Adrenal gland (tissue), 9 donors: ENCODE measurements at regions not wholly inside any gene's neighbourhood (a gene's known extent, or its start where the extent isn't known, plus 50 kb on each side); places are given as distances from the start of the nearest gene placed in this dataset.

Experiments used
- DNase-seq, 7 donors: peaks; one replicate each; pipeline ENCODE4 v3.0.0-alpha.2; 2019 to 2020
- H3K27ac ChIP-seq, 5 donors: fragments of 200-600 bp; sonication (generic) in 4 of 5; 1 replicate in 3 of 5; 2 replicates in 2 of 5; pipeline versions ENCODE4 v1.5.1 to v1.8.0; 2016 to 2020; ENCODE audit warnings: mild to moderate bottlenecking in 1 of 5
- H3K27me3 ChIP-seq: fragments of 200-600 bp; 2 replicates; pipeline ENCODE4 v1.8.0; 2021
- H3K36me3 ChIP-seq, 2 donors: fragments of 200-600 bp; replicated peaks in 1 of 2; 1 replicate in 1 of 2; 2 replicates in 1 of 2; pipeline versions ENCODE4 v1.5.1 to v1.8.0; 2018 to 2022
- H3K4me1 ChIP-seq, 2 donors: fragments of 200-600 bp; replicated peaks in 1 of 2; 1 replicate in 1 of 2; 2 replicates in 1 of 2; pipeline versions ENCODE4 v1.5.1 to v1.8.0; 2018 to 2021
- H3K4me3 ChIP-seq, 4 donors: fragments of 200-600 bp; sonication (generic) in 3 of 4; one replicate each; pipeline ENCODE4 v1.5.1; 2016 to 2018
- H3K9me3 ChIP-seq, 3 donors: fragments of 200-600 bp; sonication (generic) in 1 of 3; replicated peaks in 1 of 3; 1 replicate in 2 of 3; 2 replicates in 1 of 3; pipeline versions ENCODE4 v1.5.1 to v1.8.0; 2016 to 2021
- CTCF ChIP-seq, 6 experiments: fragments of 450-650 bp in 4 of 6; fragments of 200-600 bp in 2 of 6; sonication (generic) in 1 of 6; IDR thresholded peaks; 1 replicate in 5 of 6; 2 replicates in 1 of 6; pipeline versions ENCODE4 v1.5.1 to v1.8.0; 2016 to 2021; ENCODE audit warnings: antibody characterized with exemption in 6 of 6, mild to moderate bottlenecking in 2 of 6, moderate library complexity in 1 of 6
- POLR2A ChIP-seq, 2 donors: fragments of 450-650 bp; IDR thresholded peaks; one replicate each; pipeline ENCODE4 v1.6.1; 2017; ENCODE audit warnings: antibody characterized with exemption in 2 of 2, mild to moderate bottlenecking in 2 of 2, moderate library complexity in 1 of 2
- WGBS, 4 donors: extraction: QIAGEN DNeasy Blood & Tissue Kit in 2 of 4; methylation state at CpG; one replicate each; pipeline versions ENCODE4 v1.1.5 to v1.1.7; 2013 to 2017; 5-methylcytosine and 5-hydroxymethylcytosine counted together
- intact Hi-C, 2 donors: fragments of 100-400 bp; cut with DNase I; formaldehyde crosslinking; loops; one replicate each; pipeline versions ENCODE4 v1.14.1 to v1.15.0; 2022 to 2023
- donor health status: healthy with polysubstance abuse.
- donor health status: Bipolar disorder and iron deficiency.
- donor health status: DM: yes; HTN: yes; CAD: no.
- donor health status: DM: no; HTN: no; CAD: no.
- donor health status: DM: no; HTN: no; CAD: no.

- WGBS, 4 donors: 87 to 91% (median 89%) methylated on average over 6 of the region's 6 CpGs
- H3K36me3 ChIP-seq: no peaks in the 10 kb centered on the region
- H3K27me3 ChIP-seq: no peaks in the 10 kb centered on the region
- no peak for DNase-seq
- H3K4me3 ChIP-seq: no peak overlapping the region
- no peaks in the 10 kb centered on the region for H3K4me1 ChIP-seq
- no peak overlapping the region for H3K27ac ChIP-seq
- intact Hi-C loops: no loop called here
- TF ChIP-seq CTCF (IDR thresholded peaks at IDR 0.05) (no peak), POLR2A (IDR thresholded peaks at IDR 0.05) (no peak)
- no peaks in the 10 kb centered on the region for H3K9me3 ChIP-seq
Measured at GRCh38 chr5:107805166-107805565, 134.4 kb upstream of the EFNA5 start.

- intact Hi-C loops: no loop called here
- Histone ChIP-seq H3K27me3 (no peaks in the 10 kb centered on the region), H3K36me3 (no peaks in the 10 kb centered on the region), H3K4me1 (no peaks in the 10 kb centered on the region), H3K4me3 (no peak overlapping the region), H3K27ac (no peak overlapping the region), H3K9me3 (no peaks in the 10 kb centered on the region)
- TF ChIP-seq POLR2A (IDR thresholded peaks at IDR 0.05): no peak
- TF ChIP-seq CTCF (IDR thresholded peaks at IDR 0.05): no peak
- DNase-seq: no peak
Measured at GRCh38 chr5:107803728-107804127, 133.0 kb upstream of the EFNA5 start.

GRCh38 chr5:107801061-107801460 lies 130.3 kb upstream of the EFNA5 start:
- no peaks in the 10 kb centered on the region for H3K27me3 ChIP-seq
- H3K9me3 ChIP-seq: no peaks in the 10 kb centered on the region
- no peaks in the 10 kb centered on the region for H3K4me1 ChIP-seq
- no peak overlapping the region for H3K27ac ChIP-seq
- TF ChIP-seq POLR2A (IDR thresholded peaks at IDR 0.05) (no peak), CTCF (IDR thresholded peaks at IDR 0.05) (no peak)
- WGBS, 4 donors: 85 to 94% (median 91%) methylated on average over 2 of the region's 2 CpGs
- intact Hi-C loops: no loop called here
- no peak for DNase-seq
- H3K4me3 ChIP-seq: no peak overlapping the region
- H3K36me3 ChIP-seq: no peaks in the 10 kb centered on the region

- TF ChIP-seq CTCF (IDR thresholded peaks at IDR 0.05) (no peak), POLR2A (IDR thresholded peaks at IDR 0.05) (no peak)
- H3K4me1 ChIP-seq: no peaks in the 10 kb centered on the region
- 77 to 87% (median 85%) methylated on average over 7 of the region's 7 CpGs for WGBS, 4 donors
Measured at GRCh38 chr5:107799306-107799705, 128.6 kb upstream of the EFNA5 start.

More at GRCh38 chr5:107799306-107799705, 128.6 kb upstream of the EFNA5 start:
- DNase-seq: peak in 1 of 7 donors; percentile 62
- no peak overlapping the region for H3K4me3 ChIP-seq
- intact Hi-C loops: no loop called here
- H3K27ac ChIP-seq: no peak overlapping the region
- no peaks in the 10 kb centered on the region for H3K9me3 ChIP-seq
- no peaks in the 10 kb centered on the region for H3K27me3 ChIP-seq
- no peaks in the 10 kb centered on the region for H3K36me3 ChIP-seq
